Left hindlimb (tissue), 1 donor: ENCODE measurements at regions not wholly inside any gene's neighbourhood (a gene's known extent, or its start where the extent isn't known, plus 50 kb on each side); places are given as distances from the start of the nearest gene placed in this dataset.

Experiments
- DNase-seq: peaks from one replicate; pipeline ENCODE4 v3.0.0-alpha.2; 2018

GRCh38 chr2:12267042-12267441, 449.7 kb upstream of the TRIB2 start:
- no peak for DNase-seq

DNA sequence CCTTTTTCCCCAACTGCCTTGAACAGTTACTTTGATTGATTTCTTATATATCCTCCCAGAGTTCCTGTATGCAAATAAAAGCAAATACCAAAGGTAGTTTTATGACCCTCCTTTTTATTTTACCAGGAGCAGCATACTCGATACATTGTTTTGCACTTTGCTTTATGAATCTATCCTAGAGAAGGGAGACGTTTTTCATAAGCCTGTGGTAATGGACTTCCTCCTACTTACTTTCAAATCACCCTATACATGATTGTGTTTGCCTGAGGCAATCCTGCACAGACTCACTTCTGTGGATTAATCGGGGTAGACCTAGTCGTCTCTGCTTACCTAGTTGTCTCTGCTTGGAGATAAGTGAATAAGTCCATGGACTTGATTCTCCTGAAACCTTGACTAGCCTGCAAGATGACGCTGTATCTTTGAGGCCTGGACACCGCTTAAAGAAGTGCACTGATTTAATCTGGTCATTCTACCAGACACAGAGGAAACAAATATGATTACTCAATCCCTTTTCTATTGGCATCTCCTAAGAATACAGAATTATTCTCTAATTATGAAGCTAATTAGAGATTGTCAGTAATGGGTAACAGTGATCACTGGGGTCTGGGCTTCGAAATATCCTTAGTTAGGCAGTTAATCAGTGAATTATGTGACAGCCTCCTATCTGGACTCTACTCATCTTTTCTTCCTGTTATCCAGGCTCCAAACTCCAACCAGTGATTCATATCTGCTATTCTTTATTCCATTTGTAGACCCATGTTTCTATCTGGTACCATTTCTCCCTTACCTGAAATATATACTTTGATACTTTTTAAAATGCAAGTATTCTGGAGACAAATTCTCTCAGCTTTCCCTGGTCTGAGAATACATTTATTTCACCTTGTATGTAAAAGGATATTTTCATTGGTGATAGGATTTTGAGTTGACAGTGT, 447.4 kb upstream of the TRIB2 start:
- no peak for DNase-seq

DNA sequence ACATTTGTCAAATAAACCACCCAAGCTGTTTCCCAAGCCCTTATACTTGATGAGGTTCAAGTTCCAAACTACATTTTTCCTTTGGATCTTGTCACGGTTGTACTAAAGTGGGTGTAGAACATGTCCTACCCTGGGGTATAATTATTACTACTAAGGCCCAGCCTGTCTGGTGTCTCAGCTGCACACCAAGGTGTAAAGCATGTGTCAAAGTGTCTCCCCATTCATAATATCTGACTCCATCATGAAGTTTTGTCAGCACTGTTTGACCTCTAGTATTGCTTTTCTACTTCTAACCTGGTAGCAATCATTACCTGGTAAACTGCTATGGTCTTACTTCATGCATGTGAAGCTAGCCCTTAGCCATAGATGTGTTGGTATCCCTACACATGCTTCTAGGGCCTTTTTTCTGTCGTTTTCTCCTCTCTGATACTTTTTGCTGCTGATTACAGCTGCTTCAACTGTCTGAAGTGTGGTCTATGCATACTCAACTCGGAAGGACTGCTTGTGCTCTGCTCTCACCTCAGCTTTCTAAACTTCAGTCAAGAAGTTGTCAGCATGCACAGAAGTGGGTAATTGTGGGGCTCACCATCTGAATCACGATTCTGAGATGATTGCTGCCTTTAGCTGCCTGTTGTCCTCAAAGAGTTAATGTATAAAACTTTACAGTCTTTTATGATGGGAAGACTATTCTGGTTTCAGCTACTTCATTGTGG, 445.7 kb upstream of the TRIB2 start:
- DNase-seq = no peak

DNA sequence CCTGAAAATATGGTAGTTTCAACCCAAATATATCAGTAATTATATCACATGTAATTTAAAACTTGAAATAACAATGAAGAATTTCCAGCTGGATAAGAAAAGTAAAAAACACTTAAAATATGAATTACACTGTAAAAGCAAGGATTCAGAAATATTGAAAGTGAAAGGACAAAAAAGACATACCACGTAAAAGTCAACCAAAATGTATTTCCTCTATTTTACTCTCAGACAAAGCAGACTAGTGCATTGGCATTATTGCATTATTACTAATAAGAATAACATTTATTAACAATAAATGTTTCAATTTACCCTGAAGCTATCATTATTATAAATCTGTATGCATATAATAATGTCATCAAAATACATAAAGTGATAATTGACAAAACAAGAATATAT, 445.1 kb upstream of the TRIB2 start:
- no peak for DNase-seq

- DNase-seq = no peak
These were observed 443.6 kb upstream of the TRIB2 start for GRCh38 chr2:12273111-12273510.

DNA sequence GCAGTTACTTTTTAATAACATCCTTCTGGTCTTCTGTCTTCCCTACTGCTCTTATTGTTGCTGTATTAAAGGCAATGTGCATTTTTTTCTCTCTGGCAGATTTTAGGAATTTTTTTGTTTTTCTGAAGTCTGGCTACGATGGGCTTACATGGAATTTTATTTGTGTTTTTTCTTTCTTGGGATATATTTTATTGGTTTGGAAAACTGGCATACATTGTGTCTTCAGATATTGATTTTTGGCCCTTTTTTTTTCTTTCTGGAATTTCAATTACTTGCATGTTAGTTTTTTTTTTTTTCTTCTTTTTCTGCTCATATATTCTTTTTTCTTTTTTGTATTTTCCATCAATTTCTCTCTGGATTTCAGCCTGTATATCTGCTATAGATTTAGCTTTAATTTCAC, 442.1 kb upstream of the TRIB2 start:
- no peak for DNase-seq

- peak; percentile 55 for DNase-seq
These were observed 439.3 kb upstream of the TRIB2 start for GRCh38 chr2:12277241-12278034.

- DNase-seq = no peak
These were observed 438.5 kb upstream of the TRIB2 start for GRCh38 chr2:12278217-12278750.

DNA sequence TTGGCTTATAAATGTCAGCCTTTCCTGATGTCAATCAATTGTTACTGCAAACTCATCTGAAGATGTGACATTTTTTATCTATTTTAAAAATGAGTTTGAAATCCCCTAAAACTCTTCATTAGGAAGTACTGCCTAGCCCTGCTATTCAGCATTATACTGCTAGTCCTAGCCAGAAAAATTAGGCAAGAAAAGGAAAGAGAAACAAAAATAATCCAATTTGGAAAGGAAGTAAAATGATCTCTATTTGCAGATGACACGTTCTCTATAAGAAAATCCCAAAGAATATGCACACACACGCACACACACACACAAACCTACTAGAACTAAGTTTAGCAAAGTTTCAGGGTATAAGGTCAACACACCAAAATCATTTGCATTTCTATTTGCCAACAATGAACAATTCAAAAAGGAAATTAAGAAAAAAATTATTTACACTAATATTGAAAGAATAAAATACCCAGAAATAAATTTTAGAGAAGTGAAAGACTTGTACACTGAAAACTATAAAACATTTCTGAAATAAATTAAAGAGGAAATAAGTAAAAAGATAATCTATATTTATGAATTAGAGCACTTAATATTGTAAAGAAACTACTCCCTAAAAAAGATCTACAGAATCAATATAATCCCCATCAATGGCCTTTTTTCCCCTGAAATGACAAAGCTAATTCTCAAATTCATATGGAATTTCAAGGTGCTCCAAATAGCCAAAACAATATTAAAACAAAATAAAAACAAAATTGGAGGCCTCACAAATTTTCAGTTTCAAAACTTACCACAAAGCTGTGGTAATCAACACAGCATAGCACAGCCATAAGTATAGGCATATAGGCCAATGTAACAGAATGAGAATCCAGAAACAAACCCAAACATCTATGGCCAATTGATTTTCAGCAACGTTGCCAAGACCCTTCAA, 433.7 kb upstream of the TRIB2 start:
- DNase-seq = no peak

GRCh38 chr2:12284037-12284436, 432.7 kb upstream of the TRIB2 start:
- no peak for DNase-seq

DNA sequence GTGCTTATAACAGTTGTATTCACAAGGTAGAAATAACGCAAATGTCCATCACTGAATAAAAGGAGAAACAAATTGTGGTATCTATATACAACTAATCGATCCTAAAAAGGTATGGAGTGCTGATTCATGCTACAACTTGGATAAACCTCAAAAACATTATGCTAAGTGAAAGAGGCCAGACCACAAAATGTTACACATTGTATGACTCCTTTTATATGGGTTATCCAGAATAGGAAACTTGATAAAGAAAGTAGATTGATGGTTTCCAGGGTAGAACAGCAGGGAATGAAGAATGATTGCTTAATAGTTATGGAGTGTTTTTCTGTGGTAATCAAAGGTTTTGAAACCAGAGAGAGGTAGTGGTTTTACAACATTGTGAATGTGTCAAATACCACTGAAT, 432.2 kb upstream of the TRIB2 start:
- no peak for DNase-seq

GRCh38 chr2:12286347-12286746, 430.4 kb upstream of the TRIB2 start:
- no peak for DNase-seq

- no peak for DNase-seq
These were observed 429.4 kb upstream of the TRIB2 start for GRCh38 chr2:12287220-12287751.

GRCh38 chr2:12288048-12288447, 428.7 kb upstream of the TRIB2 start:
- DNase-seq = no peak

DNA sequence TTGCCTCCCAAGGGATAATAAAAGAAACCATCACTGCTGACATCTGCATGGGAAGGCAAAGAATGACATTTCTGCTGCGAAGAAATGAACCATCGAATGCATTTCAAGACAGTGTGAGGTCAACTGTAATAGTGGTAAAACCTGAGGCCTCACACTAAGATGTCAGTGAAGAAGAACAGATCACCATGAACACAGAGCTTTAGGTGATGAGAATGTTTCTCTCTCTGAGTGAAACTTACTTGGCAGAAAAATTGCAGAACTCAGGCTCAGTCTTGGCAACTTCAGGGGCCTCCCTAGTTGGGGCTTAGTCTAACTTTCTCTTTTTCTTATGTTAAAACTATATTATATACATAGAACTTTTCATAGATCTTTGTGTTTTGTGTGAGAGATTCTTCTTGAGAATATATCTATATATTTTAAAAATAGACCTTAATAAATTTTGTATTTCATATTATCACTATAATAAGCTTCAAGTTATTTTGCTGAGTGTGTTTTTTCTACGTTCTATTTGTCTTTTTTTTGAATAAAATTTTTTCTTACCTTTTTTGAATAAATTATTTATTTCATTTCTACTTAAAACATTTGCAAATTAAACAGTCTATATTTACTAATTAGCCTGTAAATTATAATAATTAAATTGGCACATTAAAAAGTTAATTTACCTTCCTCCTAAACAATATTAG, 427.5 kb upstream of the TRIB2 start:
- DNase-seq = no peak

DNA sequence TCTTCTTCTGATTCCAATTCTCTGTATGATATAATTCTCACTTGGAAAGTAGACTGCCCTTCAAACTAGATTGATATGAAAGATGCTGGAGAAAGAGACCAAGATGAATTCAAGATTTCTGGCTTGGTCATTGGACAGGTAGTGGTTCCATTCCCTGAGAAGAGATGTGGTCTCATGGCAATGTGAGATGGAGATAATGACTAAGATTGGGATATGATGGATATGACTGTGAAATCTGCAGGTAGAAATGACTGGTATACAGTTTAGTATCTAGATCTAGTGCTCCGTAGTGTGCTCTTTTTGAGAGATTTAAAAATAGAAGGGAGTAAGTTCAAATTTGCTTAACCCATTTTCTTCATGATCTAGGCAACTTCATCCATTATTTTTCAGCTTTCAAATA, 425.4 kb upstream of the TRIB2 start:
- no peak for DNase-seq

DNA sequence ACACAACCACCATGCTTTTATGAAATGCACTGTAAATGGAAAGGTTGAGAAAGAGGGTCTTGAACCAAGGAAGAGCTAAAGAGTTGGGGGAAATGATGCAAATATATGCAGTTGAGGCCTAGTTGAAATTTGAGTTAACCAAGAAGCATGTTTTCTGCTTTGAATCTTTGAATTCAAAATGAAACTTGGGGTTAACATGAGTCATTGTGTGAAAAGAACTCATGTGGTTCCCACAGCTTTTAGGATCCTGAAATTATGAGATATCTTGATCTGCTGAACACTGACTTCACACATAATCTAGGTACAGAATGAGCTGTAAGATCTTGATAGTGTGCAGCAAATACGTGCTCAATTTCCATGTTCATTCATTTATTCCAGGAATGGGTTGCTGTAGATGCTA, 422.9 kb upstream of the TRIB2 start:
- DNase-seq = no peak

DNA sequence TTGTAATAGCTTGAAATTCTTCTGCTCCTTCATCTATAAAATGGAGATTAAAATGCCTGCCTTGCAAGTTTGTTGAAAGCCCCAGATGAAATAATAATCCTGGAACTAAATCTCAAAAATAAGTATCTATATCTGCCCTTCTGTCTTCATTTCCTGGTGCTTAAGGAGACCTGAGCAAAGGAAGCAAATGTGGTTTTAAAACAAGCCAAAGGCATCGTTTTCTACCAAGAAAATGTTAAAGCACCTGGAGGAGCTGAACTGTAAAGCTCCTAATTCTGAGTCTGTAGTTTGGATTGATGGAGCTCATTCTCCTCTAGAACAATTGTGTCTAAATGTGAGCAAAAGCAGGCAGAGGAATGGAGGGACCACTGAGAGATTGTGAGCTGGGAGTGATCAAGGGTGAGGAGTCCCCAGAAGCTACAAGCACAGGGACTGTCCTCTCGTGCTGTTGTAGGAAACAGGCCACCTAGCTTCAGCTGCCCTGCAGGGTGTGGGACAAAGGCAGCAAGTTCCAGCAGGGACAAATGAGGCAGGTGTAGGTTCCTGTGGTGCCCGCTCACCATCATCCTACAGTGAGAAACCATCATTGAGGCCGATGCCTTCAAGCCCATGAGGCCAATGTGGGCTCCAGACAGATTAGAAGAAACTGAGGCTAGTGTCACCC, 420.7 kb upstream of the TRIB2 start:
- no peak for DNase-seq

- DNase-seq = no peak
These were observed 419.8 kb upstream of the TRIB2 start for GRCh38 chr2:12296915-12297314.

DNA sequence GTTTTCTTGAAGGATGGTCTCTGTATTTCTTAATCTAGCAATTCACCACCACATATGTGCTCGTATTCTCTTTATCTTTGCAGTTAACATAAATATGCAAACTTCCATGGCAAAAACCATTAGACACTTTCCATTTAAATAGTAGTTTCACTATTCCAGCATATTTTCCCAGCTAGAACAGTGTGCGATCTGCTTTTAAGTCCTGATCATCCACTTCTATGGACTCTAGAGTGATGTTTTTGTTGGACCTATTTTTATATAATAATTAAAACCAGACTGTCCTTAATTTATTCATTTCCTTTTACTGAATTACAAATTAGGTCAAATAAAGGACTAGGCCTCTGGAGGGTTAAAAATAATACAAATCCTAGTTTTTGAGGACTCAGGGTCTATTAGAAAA, 418.4 kb upstream of the TRIB2 start:
- no peak for DNase-seq

- DNase-seq = no peak
These were observed 417.3 kb upstream of the TRIB2 start for GRCh38 chr2:12299431-12299830.
